Activated T-cell treated with anti-CD3 and anti-CD28 coated beads, Interleukin-2, amount 50 U/mL, for 1 hour (primary cell): ENCODE measurements at regions not wholly inside any gene's neighbourhood (a gene's known extent, or its start where the extent isn't known, plus 50 kb on each side); places are given as distances from the start of the nearest gene placed in this dataset.
"Not testable (repeated sequence)": the region's sequence is repeated elsewhere in the genome, so short reads cannot be mapped to it uniquely, and the experiment has no call there.

ENCODE experiments used
- DNase-seq: peaks from one replicate; pipeline ENCODE4 v3.0.0-alpha.2; 2020

- DNase-seq, result no peak
These were observed 94.3 kb upstream of the FRMD4A start for GRCh38 chr10:14425034-14425433.

- no peak for DNase-seq
These were observed 92.5 kb upstream of the FRMD4A start for GRCh38 chr10:14423111-14423744.

- no peak for DNase-seq
These were observed 91.7 kb upstream of the FRMD4A start for GRCh38 chr10:14422431-14422830.

- no peak for DNase-seq
These were observed 91.2 kb upstream of the FRMD4A start for GRCh38 chr10:14421941-14422340.

DNA sequence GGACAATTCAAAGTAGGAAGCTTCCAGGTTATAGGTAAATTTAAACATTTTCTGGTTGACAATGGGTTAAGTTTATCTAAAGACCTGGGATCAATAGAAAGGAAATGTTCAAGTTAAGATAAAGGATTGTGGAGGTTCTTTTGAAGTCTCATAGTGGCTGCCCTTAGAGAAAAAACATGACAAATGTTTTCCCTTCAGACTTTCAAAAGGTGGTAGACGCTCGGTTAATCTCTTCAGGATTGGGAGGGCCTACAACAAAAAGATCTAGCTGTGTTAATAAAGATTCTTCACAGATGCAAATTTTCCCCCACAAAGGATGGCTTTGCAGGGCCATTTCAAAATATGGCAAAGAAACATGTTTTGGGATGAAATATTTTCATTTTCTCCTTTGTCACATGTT lies 86.6 kb upstream of the FRMD4A start:
- DNase-seq, result not testable (repeated sequence)

- no peak for DNase-seq
These were observed 85.6 kb upstream of the FRMD4A start for GRCh38 chr10:14416308-14416700.

DNA sequence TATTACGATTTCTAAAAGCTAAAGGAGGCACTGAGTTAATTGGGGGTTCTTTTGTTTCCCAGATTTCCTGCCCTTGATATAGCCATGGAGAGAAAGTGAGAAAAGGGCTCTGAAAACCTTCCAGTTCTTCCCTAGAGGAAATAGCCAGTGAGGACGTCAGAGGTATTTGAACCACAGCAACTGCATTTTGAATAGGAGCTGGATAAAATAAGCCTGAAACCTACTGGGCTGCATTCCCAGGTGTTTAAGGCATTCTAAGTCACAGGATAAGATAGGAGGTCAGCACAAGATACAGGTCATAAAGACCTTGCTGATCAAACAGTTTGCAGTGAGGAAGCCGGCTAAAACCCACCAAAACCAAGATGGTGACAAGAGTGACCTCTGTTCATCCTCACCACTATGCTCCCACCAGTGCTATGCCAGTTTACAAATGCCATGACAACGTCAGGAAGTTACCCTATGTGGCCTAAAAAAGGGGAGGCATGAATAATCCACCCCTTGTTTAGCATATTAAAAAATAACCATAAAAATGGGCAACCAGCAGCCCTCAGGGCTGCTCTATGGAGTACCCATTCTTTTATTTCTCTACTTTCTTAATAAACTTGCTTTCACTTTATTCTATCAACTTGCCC lies 85.1 kb upstream of the FRMD4A start:
- no peak for DNase-seq

- DNase-seq, result no peak
These were observed 84.2 kb upstream of the FRMD4A start for GRCh38 chr10:14414901-14415300.

DNA sequence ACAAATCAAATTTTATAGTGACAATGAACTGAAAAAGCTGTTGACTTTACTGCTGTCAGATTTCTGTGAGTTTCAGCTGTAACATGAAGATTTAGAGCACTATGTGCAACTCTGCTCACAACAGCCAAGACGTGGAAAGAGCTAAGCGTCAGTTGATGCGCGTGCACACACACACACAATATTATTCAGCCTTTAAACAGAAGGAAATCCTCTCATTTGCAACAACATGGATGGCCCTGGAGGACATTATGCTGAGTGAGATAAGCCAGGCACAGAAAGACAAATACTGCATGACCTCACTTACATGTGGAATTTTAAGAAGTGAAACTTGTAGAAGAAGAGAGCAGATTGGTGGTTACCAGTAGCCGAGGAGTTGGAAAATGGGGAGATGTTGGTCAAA lies 82.8 kb upstream of the FRMD4A start:
- DNase-seq, result no peak

DNA sequence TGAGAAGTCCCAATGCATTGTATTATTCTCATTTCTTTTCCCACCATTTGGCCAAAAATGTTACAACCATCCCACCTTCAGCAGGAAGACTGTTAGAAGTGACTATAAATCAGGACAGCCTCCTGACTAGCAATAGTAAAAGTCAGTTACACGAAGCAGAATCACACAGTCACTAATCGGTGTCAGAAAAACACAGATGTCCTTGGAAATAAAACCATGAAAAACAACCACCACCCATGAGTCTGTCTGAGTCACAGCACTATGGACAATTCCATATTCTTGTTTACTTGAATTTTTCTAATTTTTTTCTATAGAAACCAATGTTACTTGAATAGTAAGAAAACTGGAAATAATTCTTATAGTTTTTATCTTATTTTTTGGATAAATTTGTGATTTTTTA lies 81.9 kb upstream of the FRMD4A start:
- DNase-seq, result no peak

GRCh38 chr10:14409856-14410458 lies 79.2 kb upstream of the FRMD4A start:
- DNase-seq, result no peak

GRCh38 chr10:14409247-14409646 lies 78.5 kb upstream of the FRMD4A start:
- no peak for DNase-seq

- DNase-seq, result no peak
These were observed 77.4 kb upstream of the FRMD4A start for GRCh38 chr10:14408139-14408538.

GRCh38 chr10:14407567-14407966 lies 76.8 kb upstream of the FRMD4A start:
- DNase-seq, result no peak

DNA sequence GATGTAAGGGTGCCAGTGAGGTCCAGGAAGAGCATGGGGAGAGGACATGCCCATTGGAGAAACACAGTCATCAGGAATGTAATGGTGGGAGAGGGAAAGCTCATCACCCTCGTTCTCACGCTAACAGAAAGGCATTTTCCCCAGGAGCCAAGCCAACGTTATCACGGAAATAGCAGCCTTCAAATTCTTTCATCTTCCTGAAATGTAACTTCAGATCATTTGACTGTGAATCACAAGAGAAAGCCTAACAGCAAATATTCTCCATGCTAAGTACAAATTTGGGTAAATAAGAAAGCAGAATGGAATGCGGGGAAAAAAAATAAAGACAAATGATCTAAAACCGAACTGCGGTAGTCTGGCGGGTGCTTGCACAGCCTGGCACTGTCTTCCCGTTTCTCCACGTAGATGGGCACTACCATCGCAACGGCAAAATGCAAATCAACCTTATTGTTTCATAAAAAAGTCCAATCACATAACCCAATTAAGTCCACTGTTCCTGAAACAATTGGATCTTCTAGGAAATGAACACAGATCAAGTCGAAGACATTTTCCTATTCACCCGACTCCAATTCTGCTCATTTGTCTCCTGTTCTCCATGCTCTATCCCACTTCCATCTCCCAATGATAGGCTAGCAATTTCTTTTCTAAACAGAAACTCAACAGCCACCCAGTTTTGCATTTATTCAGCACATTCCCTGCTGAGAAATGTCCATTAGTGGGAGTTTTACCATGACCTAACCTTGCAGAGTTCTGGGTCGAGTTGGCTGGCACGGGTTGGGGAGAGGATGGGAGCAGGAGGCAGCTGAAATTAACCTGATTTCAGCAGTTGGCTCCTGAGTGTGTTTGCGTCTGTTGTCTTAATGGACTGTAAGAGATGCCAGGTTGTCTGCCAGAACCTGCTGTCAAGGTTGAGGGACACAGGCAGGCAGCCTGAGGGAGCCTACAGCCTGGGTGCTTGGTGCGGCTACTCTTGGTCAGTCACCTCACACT lies 74.6 kb upstream of the FRMD4A start:
- no peak for DNase-seq

- no peak for DNase-seq
These were observed 73.3 kb upstream of the FRMD4A start for GRCh38 chr10:14403881-14404623.

DNA sequence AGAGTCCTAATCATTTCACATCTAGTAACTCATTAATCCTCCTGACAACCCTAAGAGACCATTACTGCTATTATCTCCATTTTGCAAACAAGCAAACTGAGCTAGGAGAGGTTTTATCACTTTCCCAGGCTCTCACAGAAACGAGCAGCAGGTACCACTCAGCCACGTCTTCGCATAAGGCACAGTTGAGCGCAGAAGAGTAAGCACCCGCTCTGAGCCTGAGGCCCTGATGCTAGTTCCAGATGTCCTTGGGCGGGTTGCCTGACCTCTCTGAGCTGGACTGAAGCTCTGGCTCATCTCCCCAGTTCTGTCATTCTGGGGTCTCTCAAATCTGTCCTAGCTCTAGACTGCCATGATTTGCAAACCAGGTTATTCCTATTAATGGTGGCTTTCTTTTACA lies 72.6 kb upstream of the FRMD4A start:
- DNase-seq, result no peak

GRCh38 chr10:14399641-14400040 lies 68.9 kb upstream of the FRMD4A start:
- DNase-seq, result no peak

DNA sequence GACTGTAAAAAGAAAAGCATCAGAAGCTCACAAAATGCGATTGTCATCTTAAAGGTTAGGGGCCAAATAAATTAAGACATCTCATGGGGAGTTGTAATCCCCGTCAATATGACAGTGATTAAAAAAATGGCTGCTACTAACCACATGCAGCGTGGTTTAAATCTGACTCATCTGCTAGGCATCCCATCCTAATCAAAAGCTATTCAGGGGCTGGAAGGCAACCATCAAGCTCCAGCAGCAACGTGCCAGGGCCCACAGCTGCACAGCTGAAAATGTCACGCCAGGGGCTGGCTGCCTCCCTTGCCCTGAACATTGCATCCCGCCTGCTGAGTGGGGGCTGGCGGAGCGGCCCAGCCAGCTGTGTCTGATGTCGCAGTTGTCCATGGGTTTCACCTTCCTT lies 66.3 kb upstream of the FRMD4A start:
- DNase-seq, result no peak

GRCh38 chr10:14396411-14397048 lies 65.8 kb upstream of the FRMD4A start:
- no peak for DNase-seq

DNA sequence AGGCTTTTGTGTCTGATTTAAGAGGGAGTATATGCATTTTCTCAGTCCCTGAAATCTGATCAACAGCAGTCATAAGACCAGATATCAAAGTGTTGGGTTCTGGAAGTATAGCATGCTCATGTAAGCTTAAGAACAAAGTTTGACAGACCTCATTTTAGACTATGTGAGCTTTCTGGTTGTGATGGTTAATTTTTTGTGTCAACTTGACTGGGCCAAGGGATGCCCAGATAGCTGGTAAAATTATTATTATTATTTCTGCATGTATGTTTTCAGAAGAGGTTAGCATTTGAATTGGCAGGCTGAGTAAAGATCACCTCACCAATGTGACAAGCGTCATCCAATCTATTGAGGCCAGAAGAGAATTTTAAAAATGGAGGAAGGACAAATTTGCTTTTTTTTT lies 63.5 kb upstream of the FRMD4A start:
- DNase-seq, result no peak

DNA sequence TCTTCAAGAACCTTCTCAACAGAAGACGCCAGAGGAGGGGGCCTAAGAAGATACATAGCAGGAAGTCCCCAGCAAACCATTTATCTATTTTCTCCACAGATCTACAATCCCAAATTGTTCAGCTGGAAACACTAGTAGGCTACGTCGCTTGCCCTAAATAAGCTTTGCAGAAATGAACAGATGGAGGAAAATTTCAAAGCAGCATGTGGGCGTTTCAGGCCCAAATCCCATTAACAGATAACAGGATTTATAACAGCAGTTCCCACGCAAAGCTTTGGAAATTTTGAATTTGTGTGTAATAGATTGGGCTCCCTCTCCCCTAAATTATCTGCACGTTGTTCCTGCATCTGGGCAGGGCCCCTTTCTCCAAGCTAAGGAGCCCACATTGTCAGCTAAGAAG lies 60.6 kb upstream of the FRMD4A start:
- no peak for DNase-seq
